Right hindlimb (tissue), 1 donor: ENCODE measurements at regions not wholly inside any gene's neighbourhood (a gene's known extent, or its start where the extent isn't known, plus 50 kb on each side); places are given as distances from the start of the nearest gene placed in this dataset.

Experiments
- DNase-seq: peaks from one replicate; pipeline ENCODE4 v3.0.0-alpha.2; 2018

DNA sequence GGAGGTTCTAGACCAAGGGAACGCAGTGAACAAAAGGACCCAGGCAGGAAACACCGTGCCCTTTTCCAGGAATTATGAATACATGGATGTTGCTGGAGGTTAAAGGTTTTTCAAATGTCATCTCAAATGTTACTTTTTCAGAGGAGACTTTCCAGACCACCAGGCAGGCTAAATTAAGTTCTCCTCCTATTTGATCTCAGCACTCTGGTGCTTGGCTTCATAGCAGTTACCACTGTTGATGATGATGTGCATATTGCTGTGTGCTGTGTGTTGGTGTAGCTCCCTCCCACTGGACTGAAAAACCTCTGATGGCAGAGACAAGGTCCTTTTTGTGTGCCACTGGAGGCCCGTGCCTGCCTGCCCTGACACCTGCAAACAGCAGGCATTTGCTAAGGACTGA is 137.3 kb upstream of the PTPRM start:
- DNase-seq, result no peak

DNA sequence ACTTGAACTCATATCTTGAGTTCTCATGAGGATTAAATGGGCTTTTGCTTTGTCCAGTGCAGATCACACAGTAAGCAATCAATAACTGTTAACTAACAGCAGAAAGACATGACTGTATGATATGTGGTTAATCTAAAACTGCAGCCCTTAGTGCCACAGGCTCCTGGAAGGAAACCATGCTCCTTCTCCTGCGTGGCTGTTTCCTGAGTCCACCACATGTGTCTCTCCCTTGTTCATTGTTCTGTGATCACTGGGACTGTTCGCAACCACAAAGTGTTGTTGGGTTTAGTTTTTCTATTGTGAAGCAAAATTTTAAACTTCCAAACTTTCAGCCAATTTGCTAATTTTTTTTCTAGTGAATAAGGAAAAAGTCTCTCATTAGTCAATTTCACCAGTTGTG is 130.9 kb upstream of the PTPRM start:
- no peak for DNase-seq

DNA sequence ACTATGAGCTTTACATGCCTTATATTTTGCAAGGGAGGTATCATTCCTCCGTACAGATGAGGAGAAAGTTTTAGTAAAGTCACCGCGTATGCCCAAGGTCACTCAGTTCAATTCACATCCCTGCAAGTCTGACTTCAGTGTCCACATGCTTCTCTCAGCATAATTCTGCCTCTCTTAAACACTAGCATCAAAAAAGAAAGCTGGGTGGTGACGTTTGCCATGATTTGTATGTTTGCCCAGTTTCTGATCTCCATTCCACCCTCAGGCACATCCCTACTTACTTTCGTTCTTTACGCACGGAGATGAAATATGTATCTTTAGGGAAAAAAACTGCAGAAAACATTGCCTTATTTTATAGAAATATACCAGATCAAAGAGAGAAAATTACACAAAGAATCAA is 129.2 kb upstream of the PTPRM start:
- DNase-seq, result no peak

DNA sequence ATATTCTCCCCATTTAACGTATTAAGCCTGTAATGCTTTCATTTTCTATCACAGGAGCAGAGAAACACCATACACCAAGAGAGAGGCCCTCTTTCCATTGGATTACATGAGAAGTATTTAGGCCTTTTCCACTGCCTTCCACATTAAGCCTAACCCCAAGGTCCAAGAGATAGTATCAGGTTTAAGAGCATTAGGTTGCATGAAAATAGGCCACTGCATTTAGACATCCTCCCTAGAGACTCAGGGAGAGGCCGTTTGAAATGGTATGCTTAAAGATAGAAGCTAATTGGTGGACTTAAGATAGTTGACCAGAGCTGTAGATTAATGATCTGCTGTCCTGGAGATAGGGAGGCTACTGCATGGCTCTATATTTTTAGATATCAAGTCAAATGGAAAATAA is 128.5 kb upstream of the PTPRM start:
- no peak for DNase-seq

DNA sequence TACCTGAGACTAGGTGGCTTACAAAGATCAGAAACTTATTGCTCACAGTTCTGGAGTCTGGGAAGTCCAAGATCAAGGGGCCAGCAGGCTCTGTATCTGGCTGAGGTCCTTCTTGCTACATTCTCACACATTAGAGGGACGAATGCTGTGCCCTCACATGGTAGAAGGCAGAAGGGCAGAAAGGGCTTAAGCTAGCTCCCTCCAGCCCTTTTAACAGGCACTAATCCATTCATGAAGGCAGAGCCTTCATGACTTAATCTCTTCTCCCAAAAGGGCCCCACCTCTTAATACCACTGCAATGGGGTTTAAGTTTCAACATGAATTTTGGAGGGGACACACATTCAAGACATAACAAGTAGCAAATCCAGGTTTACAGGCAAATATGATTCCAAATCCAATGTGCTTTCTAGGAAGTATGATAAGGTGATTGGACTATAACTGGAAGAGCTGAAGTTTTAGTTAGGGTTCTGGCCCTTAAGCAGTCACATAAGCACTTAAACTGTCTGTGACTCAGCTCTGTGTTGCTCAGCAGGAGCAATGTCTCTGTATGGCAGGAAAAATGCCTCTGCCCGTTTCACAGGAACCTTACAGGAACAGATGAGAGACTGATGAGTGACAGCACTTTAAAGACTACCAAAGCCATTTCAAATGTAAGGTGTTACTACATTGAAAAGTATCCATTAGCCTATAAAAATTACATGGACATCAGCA is 119.6 kb upstream of the PTPRM start:
- no peak for DNase-seq

DNA sequence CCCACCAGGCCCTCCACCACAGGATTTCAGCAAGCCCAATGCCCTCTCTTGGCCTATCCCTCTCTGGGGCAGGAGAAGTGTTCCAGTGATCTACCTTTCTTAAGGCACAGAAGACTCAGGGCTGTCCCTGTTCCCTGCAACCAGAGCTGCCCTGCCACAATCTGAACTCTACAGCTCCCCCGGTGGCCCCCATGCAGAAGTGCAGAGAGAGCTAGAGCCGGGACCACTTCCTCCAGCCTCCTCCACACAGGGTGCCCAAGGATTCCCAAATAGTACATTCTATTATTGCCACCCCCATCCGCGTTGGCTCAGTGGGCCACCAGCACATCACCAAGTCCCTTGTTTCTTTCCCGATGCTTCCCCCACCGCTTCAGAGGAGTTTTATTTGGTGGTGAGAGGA is 114.8 kb upstream of the PTPRM start:
- no peak for DNase-seq

DNA sequence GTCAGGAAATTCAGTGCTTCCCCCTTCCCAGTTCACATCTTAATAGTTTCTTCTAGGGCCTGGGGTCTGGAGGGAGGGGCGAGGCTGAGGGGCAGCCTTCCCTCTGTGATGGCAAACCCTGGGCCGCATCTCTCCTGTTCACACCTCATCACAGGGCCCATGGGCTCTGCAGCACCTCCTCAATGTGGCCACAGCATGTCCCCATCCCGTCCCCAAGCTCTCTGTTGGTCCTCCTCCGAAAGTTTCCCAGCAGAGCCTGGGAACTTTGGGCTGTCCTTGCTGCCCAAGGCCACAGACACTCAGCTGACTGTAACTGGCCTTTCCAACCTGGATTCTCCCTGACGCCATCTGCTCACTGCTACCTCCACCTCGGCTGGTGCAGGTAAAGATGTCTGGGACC is 112.7 kb upstream of the PTPRM start:
- DNase-seq, result no peak

DNA sequence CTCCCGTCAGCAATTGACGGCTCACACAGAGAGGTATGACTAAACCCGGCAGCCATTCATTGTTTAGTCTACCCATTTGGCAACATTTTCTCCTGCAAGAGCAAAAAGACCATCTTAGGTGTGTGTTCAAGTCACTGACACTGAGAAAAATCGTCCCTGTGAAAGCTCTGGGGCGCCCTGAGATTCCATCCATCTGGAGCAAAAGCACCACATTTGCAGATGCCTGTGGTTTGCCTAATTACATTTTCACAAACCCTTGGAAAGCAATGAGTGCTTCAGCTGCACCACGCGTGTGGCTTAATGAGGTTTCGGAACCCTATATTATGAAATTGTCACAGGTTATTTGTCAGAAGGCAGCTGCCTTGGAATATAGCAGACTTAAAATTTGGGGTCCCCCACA is 110.7 kb upstream of the PTPRM start:
- DNase-seq, result no peak

DNA sequence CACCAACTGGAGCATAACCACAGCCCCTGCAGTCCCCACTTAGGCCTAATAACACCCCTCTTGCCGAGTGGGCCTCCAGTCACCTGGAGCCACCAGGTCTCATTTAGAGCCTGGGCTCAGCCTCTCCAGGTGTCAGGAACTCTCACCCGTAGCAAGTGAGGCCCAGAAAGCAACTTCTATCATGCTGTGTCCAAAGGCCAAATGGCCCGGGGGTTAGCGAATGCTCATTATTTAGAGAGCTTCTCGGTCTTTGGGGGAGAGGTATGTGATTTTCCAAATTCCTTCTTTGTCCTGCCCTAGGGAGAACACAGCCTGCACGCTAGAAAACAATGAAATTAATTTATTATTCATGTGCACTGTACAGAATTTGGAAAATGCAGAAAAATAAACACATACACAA is 109.9 kb upstream of the PTPRM start:
- DNase-seq, result no peak

DNA sequence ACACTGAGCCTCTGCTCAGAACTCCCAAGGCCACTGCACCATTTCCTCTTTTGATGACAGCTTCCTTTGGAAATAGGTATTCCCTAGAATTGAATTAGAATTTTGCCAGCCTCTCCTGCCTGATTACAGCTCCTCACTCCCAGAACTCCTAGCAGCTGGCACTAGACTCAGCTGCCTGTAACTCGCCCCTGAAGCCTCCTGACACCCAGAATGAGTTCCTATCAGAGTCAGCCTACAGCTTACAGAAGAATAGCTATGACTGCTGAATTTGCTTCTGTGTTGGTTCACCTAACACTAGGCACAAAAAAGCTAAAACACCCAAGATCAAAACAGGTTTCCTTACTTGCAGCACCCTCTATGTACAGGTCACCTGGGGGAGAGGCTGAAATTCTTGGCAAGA is 108.2 kb upstream of the PTPRM start:
- DNase-seq, result no peak

DNA sequence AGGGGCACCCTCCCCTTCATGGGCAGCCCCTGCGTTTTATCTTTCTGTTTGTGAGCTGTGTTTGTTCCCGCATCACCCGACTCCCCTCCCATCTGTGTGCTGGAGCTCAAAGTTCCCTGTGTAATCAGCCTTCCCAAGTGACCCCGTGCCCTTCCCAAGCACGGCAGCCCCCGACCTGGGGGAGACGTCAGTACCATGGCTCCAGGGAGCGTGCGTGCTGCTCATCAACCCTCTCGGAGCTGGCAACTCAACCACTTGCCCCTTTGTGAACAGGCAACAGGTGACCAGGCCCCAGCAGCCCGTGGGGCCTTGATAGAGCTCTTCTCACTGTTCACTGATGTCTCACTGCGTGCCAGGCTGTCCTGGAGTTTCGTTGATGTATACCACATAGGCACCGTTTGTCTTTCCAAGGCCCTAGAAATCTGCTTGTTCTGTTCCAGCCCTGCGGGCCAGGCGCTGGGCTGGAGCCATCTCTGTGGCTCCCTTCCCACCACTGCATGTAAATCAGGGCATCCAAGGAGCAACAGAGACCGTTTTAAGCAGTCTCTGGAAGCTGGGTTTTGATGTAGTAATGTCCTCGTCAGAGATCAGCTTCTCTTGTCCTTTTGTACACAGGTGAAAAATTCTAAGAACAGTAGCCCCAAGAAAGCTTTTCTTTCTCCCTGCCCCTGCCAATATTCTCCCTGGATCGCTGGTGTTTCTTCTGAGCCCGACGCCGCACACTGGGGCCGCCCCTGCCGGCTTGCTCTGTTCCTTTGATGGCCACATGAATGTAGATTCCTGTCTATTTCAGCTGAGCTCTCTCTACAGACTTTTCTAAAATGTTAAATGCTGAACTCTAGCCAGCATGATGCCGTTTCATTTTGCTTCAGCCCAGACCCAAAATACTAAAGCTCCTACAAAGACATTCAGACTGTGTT is 107.0 kb upstream of the PTPRM start:
- DNase-seq, result peak; percentile 45

DNA sequence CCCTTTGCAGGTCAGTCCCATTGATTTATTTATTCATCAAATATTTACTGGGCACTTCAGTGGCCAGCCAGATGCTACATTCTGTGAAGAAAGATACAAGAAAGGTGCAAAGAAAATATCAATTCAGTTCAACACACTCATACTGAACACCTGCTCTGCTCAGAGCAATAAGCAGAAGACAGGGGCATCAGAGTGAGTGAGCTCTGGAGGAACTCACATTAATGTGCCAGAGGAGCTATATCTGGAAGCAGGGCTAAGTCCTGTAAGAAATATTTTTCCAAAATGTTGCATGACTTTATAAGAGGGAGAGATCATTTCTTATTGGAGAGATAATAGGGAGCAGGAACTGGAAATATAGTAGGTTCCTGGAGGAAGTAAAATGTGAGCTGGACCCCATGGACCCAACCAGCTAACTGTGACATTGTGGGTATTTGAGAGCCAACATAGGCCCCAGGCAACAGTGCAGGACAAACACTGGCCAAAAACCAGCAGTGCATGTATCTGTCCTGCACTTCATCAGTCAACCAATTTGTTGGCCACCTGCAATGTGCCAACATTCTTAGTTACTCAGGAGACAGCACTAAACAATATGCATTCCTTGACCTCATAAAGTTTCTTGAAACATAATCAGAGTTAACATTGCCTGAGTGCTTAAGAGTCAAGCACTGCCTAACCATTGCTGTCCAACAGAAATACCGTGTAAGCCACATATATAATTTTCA is 102.7 kb upstream of the PTPRM start:
- no peak for DNase-seq

DNA sequence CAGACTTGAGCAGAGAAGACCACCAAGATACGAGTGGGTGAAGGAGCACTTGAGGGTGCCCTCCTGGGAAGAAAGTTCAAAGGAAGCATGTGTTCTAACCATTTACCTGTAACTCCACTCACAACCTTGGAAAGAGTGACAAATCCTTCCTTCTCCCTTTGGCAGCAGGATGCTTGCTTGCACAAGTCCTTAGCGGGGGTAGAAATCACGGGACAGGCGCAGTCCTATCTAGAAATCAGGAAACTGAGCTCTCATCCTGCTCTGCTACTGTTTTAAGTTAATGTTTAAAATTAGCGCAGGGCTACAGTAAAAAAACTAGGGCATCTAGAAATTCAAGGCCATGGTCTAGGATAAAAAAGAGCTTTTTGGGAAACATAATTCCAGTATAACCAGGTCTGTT is 100.9 kb upstream of the PTPRM start:
- no peak for DNase-seq

DNA sequence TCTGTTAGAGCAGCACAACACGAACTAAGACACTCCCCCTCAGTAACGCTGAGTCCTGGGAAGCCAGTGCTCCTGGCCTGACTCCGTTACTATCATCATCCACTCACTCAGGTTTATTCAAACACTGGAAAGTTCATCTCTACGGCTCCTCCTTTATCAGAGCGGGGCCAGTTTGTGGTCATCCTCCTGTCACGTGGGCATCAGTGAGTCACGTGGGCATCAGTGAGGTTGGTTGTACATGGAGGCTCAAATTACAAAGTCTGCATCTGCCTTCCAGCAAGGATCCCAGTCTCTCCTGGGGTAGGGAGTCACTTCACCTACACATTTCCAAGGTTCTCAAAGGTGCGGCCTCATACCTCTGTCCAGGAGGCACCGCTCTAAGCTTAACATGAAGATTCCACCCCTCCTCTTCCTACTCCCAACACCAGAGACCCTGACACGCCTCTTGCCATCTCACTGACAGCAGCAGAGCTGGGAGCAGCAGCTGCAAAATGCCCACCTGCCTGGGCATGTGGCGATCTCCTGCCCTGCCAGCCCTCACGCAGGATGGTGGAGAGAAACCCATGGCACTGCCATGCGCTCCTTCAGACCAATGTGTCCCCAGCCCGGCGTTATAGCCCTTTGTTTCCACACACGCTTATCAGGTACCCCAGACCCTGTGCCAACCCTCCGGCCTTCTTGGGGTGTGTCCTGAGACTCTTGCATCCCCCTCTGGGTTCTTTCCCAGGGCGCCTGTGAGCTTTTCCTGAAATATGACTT is 99.2 kb upstream of the PTPRM start:
- DNase-seq, result no peak

DNA sequence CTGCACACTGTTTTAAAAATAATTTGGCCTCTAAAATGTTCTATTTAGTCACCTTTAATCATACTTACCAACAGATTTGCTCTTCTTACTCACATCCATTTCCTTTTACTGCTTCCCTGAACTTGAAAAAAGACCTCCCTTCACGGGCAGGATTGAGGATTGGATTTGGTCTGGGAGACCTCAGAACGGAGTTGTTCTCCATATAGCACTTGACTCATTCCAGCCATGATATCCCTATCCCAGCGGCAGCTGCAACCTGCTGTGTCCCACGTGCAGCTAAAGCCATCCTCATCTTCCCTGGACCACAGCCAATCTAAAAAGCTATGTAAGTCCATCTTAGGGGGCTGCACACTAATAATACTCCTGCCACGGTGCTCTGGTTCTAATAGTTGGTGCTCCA is 97.0 kb upstream of the PTPRM start:
- DNase-seq, result no peak

DNA sequence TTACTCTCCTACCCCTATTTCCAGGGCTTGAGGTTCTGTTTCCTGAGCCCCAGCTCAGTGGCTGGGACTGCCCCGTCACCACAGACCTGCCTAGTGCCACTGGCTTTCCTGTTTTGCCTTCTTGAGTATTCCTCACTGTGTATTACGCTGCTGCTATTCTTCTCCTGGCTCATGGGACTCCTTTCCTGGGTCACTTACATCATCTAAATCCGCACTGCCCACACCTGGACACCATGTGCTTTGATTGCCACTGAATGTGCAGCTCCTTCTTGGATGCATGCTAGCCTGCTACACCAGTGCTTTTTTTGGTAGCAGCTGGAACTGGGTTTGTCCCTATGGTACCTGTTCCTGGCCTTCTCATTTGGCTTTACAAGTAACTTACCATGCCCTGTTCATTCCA is 96.6 kb upstream of the PTPRM start:
- no peak for DNase-seq

DNA sequence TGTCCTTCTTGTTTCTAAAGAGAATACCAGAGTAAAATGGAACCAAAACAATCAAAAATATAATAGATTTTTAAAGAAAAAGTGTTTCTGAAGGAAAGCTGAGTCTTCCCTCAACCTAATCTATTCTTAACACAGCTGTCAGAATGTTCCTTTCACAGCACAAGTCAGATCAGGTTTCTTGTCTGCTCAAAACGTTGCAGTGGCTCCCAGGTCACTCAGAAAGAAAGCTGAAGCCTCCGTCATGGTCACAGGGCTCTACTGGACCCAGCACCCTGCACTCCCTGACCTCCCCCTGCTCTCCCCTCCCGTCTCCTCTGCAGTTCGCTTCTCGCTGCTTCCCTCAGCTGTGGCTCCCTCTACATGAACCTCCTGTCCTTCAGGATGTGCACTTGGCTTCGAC is 90.7 kb upstream of the PTPRM start:
- DNase-seq, result no peak

DNA sequence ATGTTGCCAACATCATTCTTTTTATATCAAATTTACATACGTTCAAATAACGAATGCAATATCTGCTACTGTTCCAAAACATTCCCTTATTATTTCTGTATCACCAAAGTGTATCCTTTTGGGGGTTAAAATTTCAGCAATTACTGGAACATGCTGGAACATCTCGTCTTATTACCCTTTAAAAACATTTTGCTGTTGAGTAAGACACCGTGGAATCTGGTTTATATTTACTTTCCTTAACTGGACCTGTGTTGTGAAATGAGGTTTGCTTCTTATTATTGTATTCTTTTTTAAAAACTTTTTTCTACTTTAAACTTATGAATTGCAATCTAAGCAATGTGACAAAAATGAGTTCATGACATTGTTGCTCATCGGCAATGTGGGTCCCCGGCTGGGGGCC is 87.4 kb upstream of the PTPRM start:
- no peak for DNase-seq

DNA sequence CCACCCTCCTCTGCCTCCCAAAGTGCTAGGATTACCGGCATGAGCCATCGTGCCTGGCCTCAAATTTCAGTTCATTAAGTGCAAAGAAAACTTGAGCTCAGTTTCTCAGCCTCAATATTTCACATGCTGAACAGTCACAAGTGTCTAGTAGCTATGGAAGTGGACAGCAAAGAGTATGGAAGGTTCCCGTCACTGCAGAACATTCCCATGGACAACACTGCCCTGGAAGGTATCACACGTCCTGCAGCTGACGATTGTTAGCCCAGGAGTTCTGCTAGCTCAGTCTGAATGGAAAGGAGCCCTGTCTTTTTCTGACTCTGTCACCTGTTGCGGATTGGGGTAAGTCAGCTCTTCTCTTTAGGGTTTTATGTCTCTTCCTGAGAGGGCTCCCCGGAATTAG is 86.2 kb upstream of the PTPRM start:
- no peak for DNase-seq

DNA sequence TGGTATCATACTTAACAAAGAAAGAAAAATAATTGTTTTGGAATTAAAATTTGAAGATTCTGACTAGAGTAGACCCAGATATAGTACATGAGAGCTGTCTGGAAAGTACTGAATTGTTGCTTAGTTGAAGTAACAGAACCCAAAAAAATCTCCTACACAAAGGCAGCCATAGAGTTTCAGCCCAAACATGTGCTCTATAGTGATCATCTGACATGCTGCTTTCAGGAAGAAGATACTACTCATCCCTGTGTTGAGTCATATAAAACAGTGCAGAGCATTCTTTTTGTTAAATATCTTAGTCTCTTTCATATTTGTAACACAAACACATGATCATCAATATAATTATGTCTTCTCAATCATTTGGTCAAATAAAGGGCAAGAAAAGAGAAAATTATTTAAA is 84.8 kb upstream of the PTPRM start:
- no peak for DNase-seq

DNA sequence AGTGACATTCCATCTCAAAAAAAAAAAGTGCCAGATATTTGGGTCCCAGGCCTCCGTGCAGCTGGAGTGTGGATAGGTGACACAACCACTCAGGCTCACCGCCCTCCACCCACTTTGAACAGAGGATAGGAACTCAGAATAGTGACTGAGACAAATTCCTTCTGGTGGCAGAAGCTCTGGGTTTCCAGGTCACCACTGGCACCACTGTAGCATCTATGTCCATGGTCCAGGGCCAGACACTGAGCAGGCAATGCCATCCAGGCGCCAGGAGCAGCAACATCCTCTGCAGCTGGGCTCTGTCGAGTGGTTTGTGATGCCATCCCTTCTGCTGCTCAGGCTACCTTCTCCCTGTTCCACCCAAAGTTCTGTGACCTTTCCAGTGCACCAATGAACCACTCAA is 81.5 kb upstream of the PTPRM start:
- no peak for DNase-seq

DNA sequence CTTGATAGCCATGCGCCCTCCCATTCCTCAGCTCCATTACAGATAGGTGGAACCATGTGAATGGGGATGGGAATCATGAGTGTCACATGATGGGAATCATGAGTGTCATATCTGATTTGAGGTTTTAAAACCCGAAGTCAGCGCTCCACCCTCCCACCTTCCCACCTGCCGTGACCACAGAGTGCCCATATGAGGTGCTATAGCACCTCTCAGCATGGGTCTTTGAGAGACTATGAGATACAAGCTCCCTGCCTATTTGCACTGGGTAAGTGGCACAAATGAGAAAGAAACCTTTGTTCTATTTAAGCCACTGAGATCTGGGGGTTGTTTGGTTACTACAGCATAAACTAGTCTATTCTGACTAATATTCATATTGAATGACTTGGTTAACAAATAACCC is 78.5 kb upstream of the PTPRM start:
- no peak for DNase-seq

DNA sequence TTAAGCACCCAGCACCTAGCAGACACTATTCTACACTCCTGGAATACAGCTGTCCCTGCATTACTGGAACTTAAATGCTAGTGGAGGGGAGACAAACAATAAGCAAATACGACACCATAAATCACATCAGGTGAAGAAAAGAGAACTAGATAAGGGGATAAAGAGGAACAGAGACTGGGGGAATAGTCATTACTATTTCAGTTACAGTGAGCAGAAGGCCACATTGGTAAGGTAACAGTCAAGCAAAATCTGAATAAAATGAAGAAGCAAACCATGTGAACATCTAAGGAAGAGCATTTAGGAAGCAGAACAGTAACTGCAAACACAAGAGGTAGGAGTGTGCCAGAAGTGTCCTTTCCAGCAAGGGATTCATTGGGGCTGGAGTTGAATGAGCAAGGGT is 77.0 kb upstream of the PTPRM start:
- no peak for DNase-seq
